ENCODE measurements at regions not wholly inside any gene's neighbourhood (a gene's known extent, or its start where the extent isn't known, plus 50 kb on each side); places are given as distances from the start of the nearest gene placed in this dataset.
"Not testable (repeated sequence)": the region's sequence is repeated elsewhere in the genome, so short reads cannot be mapped to it uniquely, and the experiment has no call there.

- DNase-seq: no peak
These were observed 152.2 kb downstream of the LIPI start for GRCh38 chr21:14058566-14058965.

GRCh38 chr21:14057841-14058481 lies 152.8 kb downstream of the LIPI start:
- not testable (repeated sequence) for DNase-seq

GRCh38 chr21:14057313-14057712 lies 153.4 kb downstream of the LIPI start:
- no peak for DNase-seq

- no peak for DNase-seq
These were observed 154.0 kb downstream of the LIPI start for GRCh38 chr21:14056771-14057191.

GRCh38 chr21:14055746-14056515 lies 154.8 kb downstream of the LIPI start:
- DNase-seq: not testable (repeated sequence)

GRCh38 chr21:14054682-14055081 lies 156.1 kb downstream of the LIPI start:
- DNase-seq: no peak

- DNase-seq: no peak
These were observed 160.6 kb downstream of the LIPI start for GRCh38 chr21:14050121-14050520.

- DNase-seq: no peak
These were observed 164.4 kb downstream of the LIPI start for GRCh38 chr21:14046401-14046800.

GRCh38 chr21:14040386-14040785 lies 170.4 kb downstream of the LIPI start:
- DNase-seq: no peak

GRCh38 chr21:14028619-14029018 lies 182.1 kb downstream of the LIPI start:
- DNase-seq: not testable (repeated sequence)

GRCh38 chr21:14027235-14027869 lies 183.4 kb downstream of the LIPI start:
- DNase-seq: peak; percentile 61

- not testable (repeated sequence) for DNase-seq
These were observed 190.6 kb downstream of the LIPI start for GRCh38 chr21:14020108-14020507.

GRCh38 chr21:14015841-14016240 lies 194.9 kb downstream of the LIPI start:
- DNase-seq: not testable (repeated sequence)

GRCh38 chr21:14013623-14014498 lies 196.9 kb downstream of the LIPI start:
- DNase-seq: not testable (repeated sequence)

- no peak for DNase-seq
These were observed 197.6 kb downstream of the LIPI start for GRCh38 chr21:14013056-14013603.

- DNase-seq: no peak
These were observed 198.3 kb downstream of the LIPI start for GRCh38 chr21:14012409-14012808.

GRCh38 chr21:14011751-14012150 lies 199.0 kb downstream of the LIPI start:
- not testable (repeated sequence) for DNase-seq

- not testable (repeated sequence) for DNase-seq
These were observed 199.6 kb downstream of the LIPI start for GRCh38 chr21:14011149-14011548.

- DNase-seq: no peak
These were observed 200.0 kb downstream of the LIPI start for GRCh38 chr21:14010729-14011128.

GRCh38 chr21:14009990-14010389 lies 200.8 kb downstream of the LIPI start:
- not testable (repeated sequence) for DNase-seq

- not testable (repeated sequence) for DNase-seq
These were observed 201.3 kb downstream of the LIPI start for GRCh38 chr21:14009238-14009981.

GRCh38 chr21:14008436-14008835 lies 202.3 kb downstream of the LIPI start:
- not testable (repeated sequence) for DNase-seq

Data from NCI-H2107 (cell line).